ENCODE measurements at regions not wholly inside any gene's neighbourhood (a gene's known extent, or its start where the extent isn't known, plus 50 kb on each side); places are given as distances from the start of the nearest gene placed in this dataset.

GRCh38 chr15:69577397-69577796 is 124.8 kb downstream of the RPLP1 start:
- DNase-seq (ENCODE audit: low spot score): no peak

GRCh38 chr15:69578252-69578651 is 125.6 kb downstream of the RPLP1 start:
- no peak for DNase-seq (ENCODE audit: low spot score)

- no peak for DNase-seq (ENCODE audit: low spot score)
These were observed 126.4 kb downstream of the RPLP1 start for GRCh38 chr15:69578787-69579583.

- DNase-seq (ENCODE audit: low spot score): no peak
These were observed 127.5 kb downstream of the RPLP1 start for GRCh38 chr15:69579950-69580618.

- DNase-seq (ENCODE audit: low spot score): no peak
These were observed 131.0 kb downstream of the RPLP1 start for GRCh38 chr15:69583626-69584025.

GRCh38 chr15:69585937-69586336 is 133.3 kb downstream of the RPLP1 start:
- no peak for DNase-seq (ENCODE audit: low spot score)

GRCh38 chr15:69586721-69587120 is 134.1 kb downstream of the RPLP1 start:
- DNase-seq (ENCODE audit: low spot score): no peak

GRCh38 chr15:69587723-69588426 is 135.3 kb downstream of the RPLP1 start:
- no peak for DNase-seq (ENCODE audit: low spot score)

GRCh38 chr15:69590201-69590710 is 137.6 kb downstream of the RPLP1 start:
- no peak for DNase-seq (ENCODE audit: low spot score)

- DNase-seq (ENCODE audit: low spot score): no peak
These were observed 138.4 kb downstream of the RPLP1 start for GRCh38 chr15:69590932-69591524.

- DNase-seq (ENCODE audit: low spot score): no peak
These were observed 139.4 kb downstream of the RPLP1 start for GRCh38 chr15:69591905-69592508.

- DNase-seq (ENCODE audit: low spot score): no peak
These were observed 140.3 kb downstream of the RPLP1 start for GRCh38 chr15:69592954-69593353.

- no peak for DNase-seq (ENCODE audit: low spot score)
These were observed 140.9 kb downstream of the RPLP1 start for GRCh38 chr15:69593488-69593887.

- DNase-seq (ENCODE audit: low spot score): no peak
These were observed 141.7 kb downstream of the RPLP1 start for GRCh38 chr15:69593981-69594966.

GRCh38 chr15:69595009-69595791 is 142.6 kb downstream of the RPLP1 start:
- no peak for DNase-seq (ENCODE audit: low spot score)

GRCh38 chr15:69597061-69597592 is 144.5 kb downstream of the RPLP1 start:
- no peak for DNase-seq (ENCODE audit: low spot score)

GRCh38 chr15:69599271-69599670 is 146.7 kb downstream of the RPLP1 start:
- no peak for DNase-seq (ENCODE audit: low spot score)

- no peak for DNase-seq (ENCODE audit: low spot score)
These were observed 148.0 kb downstream of the RPLP1 start for GRCh38 chr15:69600556-69601085.
